H9 (cell line): ENCODE measurements at regions not wholly inside any gene's neighbourhood (a gene's known extent, or its start where the extent isn't known, plus 50 kb on each side); places are given as distances from the start of the nearest gene placed in this dataset.

Experiments used
- DNase-seq: peaks from one replicate; pipeline ENCODE4 v3.0.0-alpha.2; 2017
- H2AFZ ChIP-seq: one replicate; pipeline ENCODE4 v1.6.1; 2013; ENCODE audit warnings: mild to moderate bottlenecking, low read length, control low read depth, moderate library complexity
- H2AK5ac ChIP-seq: 2 replicates; pipeline ENCODE4 v1.6.1; 2013; ENCODE audit warnings: low read length, control low read depth, mixed read lengths; ENCODE audit not compliant: insufficient read length
- H2BK120ac ChIP-seq: one replicate; pipeline ENCODE4 v1.6.1; 2013; ENCODE audit warnings: low read depth, mild to moderate bottlenecking, low read length, control low read depth, inconsistent platforms; ENCODE audit not compliant: poor library complexity, severe bottlenecking
- H2BK12ac ChIP-seq: 2 replicates; pipeline ENCODE4 v1.6.1; 2013; ENCODE audit warnings: low read length, control low read depth, mixed read lengths, low read depth; ENCODE audit not compliant: insufficient read length
- H2BK15ac ChIP-seq: 2 replicates; pipeline ENCODE4 v1.6.1; 2013; ENCODE audit warnings: low read depth, low read length, control low read depth
- H2BK20ac ChIP-seq: one replicate; pipeline ENCODE4 v1.6.1; 2013; ENCODE audit warnings: low read depth, mild to moderate bottlenecking, low read length, control low read depth, inconsistent platforms; ENCODE audit not compliant: poor library complexity, severe bottlenecking
- H2BK5ac ChIP-seq: 2 replicates; pipeline ENCODE4 v1.6.1; 2013; ENCODE audit warnings: low read length, control low read depth, mixed read lengths; ENCODE audit not compliant: insufficient read length
- H3K14ac ChIP-seq: 2 replicates; pipeline ENCODE4 v1.6.1; 2013; ENCODE audit warnings: low read length, control low read depth; ENCODE audit not compliant: insufficient read depth
- H3K18ac ChIP-seq: 2 replicates; pipeline ENCODE4 v1.6.1; 2013; ENCODE audit warnings: low read depth, mild to moderate bottlenecking, mixed read lengths, low read length, control low read depth; ENCODE audit not compliant: insufficient read length
- H3K23ac ChIP-seq: 2 replicates; pipeline ENCODE4 v1.6.1; 2013; ENCODE audit warnings: low read length, control low read depth, mixed read lengths, low read depth; ENCODE audit not compliant: insufficient read length
- H3K23me2 ChIP-seq: 2 replicates; pipeline ENCODE4 v1.6.1; 2013; ENCODE audit warnings: low read depth, mild to moderate bottlenecking, mixed read lengths, low read length, control low read depth; ENCODE audit not compliant: insufficient read length, poor library complexity, severe bottlenecking
- H3K27ac ChIP-seq: 2 replicates; pipeline ENCODE4 v1.5.1; 2013; ENCODE audit warnings: low read length, control low read depth, mixed read lengths, low read depth; ENCODE audit not compliant: insufficient read length
- H3K27me3 ChIP-seq: 2 replicates; pipeline ENCODE4 v1.6.1; 2013; ENCODE audit warnings: low read length, control low read depth, inconsistent platforms; ENCODE audit not compliant: insufficient read depth
- H3K4ac ChIP-seq: 2 replicates; pipeline ENCODE4 v1.6.1; 2013; ENCODE audit warnings: low read depth, mild to moderate bottlenecking, control low read depth, inconsistent platforms, low read length, moderate library complexity
- H3K4me1 ChIP-seq: 2 replicates; pipeline ENCODE4 v1.6.1; 2013; ENCODE audit warnings: low read length, control low read depth, inconsistent platforms; ENCODE audit not compliant: insufficient read depth
- H3K4me2 ChIP-seq: 2 replicates; pipeline ENCODE4 v1.6.1; 2013; ENCODE audit warnings: low read length, control low read depth, mixed read lengths; ENCODE audit not compliant: insufficient read length, insufficient read depth
- H3K56ac ChIP-seq: 2 replicates; pipeline ENCODE4 v1.6.1; 2013; ENCODE audit warnings: low read depth, mild to moderate bottlenecking, mixed read lengths, low read length, control low read depth; ENCODE audit not compliant: insufficient read length
- H3K79me1 ChIP-seq: 2 replicates; pipeline ENCODE4 v1.6.1; 2013; ENCODE audit warnings: low read depth, mild to moderate bottlenecking, moderate library complexity, low read length, control low read depth, inconsistent platforms; ENCODE audit not compliant: insufficient read depth, poor library complexity, severe bottlenecking
- H3K79me2 ChIP-seq: 2 replicates; pipeline ENCODE4 v1.6.1; 2013; ENCODE audit warnings: low read length, control low read depth, inconsistent platforms; ENCODE audit not compliant: insufficient read depth
- H3K9ac ChIP-seq: 2 replicates; pipeline ENCODE4 v1.6.1; 2013; ENCODE audit warnings: low read length, control low read depth, mixed read lengths; ENCODE audit not compliant: insufficient read length; ENCODE audit errors: extremely low read depth
- H3K9me3 ChIP-seq: one replicate; pipeline ENCODE4 v1.6.1; 2013; ENCODE audit warnings: low read depth, low read length, inconsistent platforms; ENCODE audit not compliant: control insufficient read depth
- H3T11ph ChIP-seq: one replicate; pipeline ENCODE4 v1.6.1; 2013; ENCODE audit warnings: mild to moderate bottlenecking, low read length, control low read depth, inconsistent platforms
- H4K20me1 ChIP-seq: one replicate; pipeline ENCODE4 v1.6.1; 2013; ENCODE audit not compliant: control insufficient read depth, insufficient read length, insufficient read depth
- H4K5ac ChIP-seq: 2 replicates; pipeline ENCODE4 v1.6.1; 2013; ENCODE audit warnings: low read depth, mild to moderate bottlenecking, mixed read lengths, low read length, control low read depth; ENCODE audit not compliant: insufficient read length
- H4K8ac ChIP-seq: replicated peaks from 2 replicates; pipeline ENCODE4 v1.6.1; 2013; ENCODE audit warnings: low read length, control low read depth, mixed read lengths, low read depth; ENCODE audit not compliant: insufficient read length
- H4K91ac ChIP-seq: 2 replicates; pipeline ENCODE4 v1.6.1; 2013; ENCODE audit warnings: low read depth, mild to moderate bottlenecking, moderate library complexity, mixed read lengths, low read length, control low read depth; ENCODE audit not compliant: insufficient read length
- H3K27ac Mint-ChIP-seq, 3 experiments: 2 replicates in 2 of 3; 3 replicates in 1 of 3; pipeline ENCODE4 v1.8.0; 2020 to 2021; ENCODE audit warnings: mixed read lengths in 3 of 3, mild to moderate bottlenecking in 1 of 3, moderate library complexity in 1 of 3
- H3K27me3 Mint-ChIP-seq: 2 replicates; pipeline ENCODE4 v1.8.0; 2021; ENCODE audit warnings: low read depth, mild to moderate bottlenecking, moderate library complexity, mixed read lengths
- H3K36me3 Mint-ChIP-seq, 3 experiments: 2 replicates in 2 of 3; 3 replicates in 1 of 3; pipeline ENCODE4 v1.8.0; 2020 to 2021; ENCODE audit warnings: low read depth in 3 of 3, mixed read lengths in 3 of 3; ENCODE audit not compliant: insufficient read depth in 1 of 3
- H3K4me1 Mint-ChIP-seq, 2 experiments: 2 replicates each; pipeline ENCODE4 v1.8.0; 2020; ENCODE audit warnings: mixed read lengths in 2 of 2
- H3K4me3 Mint-ChIP-seq, 2 experiments: 2 replicates in 1 of 2; 3 replicates in 1 of 2; pipeline ENCODE4 v1.8.0; 2020 to 2021; ENCODE audit warnings: mild to moderate bottlenecking in 2 of 2, mixed read lengths in 2 of 2, moderate library complexity in 1 of 2
- H3K9me3 Mint-ChIP-seq, 2 experiments: 2 replicates in 1 of 2; 3 replicates in 1 of 2; pipeline ENCODE4 v1.8.0; 2020; ENCODE audit warnings: mild to moderate bottlenecking in 2 of 2, mixed read lengths in 2 of 2, moderate library complexity in 1 of 2
- CTCF ChIP-seq: fragments of 200-600 bp; sonication (generic); conservative IDR thresholded peaks from 3 replicates; pipeline ENCODE4 v1.8.0; 2021; ENCODE audit warnings: antibody characterized with exemption, mild to moderate bottlenecking
- WGBS: extraction: QIAGEN DNeasy Blood & Tissue Kit; methylation state at CpG from one replicate; pipeline ENCODE4 v1.1.7; 2013; ENCODE audit warnings: missing lambda C conversion rate, low lambda C conversion rate, mixed read lengths; ENCODE audit not compliant: insufficient read length; ENCODE audit errors: extremely low coverage; 5-methylcytosine and 5-hydroxymethylcytosine counted together

DNA sequence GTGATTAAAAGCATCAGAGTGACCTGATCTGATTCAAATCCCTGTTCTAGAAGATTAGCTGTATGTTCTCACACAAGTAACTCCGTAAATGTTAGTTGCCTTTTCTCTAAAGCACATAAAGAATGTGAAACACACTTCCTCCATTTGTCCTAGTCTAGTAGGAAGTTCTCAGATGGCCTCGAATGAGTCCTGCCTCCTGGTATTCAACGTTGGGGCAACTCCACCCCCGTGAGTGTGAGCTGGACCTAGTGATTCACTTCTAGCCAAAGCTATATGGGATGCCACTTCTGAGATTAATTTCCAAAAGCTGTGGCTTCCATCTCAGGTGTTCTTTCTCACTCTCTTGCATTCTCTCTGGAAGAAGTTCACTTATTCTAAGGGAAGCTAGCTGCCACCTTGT is 267.6 kb downstream of the GPATCH2 start:
- Histone ChIP-seq H3K18ac (no peak overlapping the region), H3K9me3 (no peaks in the 10 kb centered on the region), H3K4ac (no peak overlapping the region), H4K91ac (no peak overlapping the region), H3K23me2 (no peaks in the 10 kb centered on the region), H2BK20ac (no peak overlapping the region), H3K14ac (no peak overlapping the region), H2AK5ac (no peak overlapping the region), H2BK120ac (no peak overlapping the region), H4K20me1 (no peaks in the 10 kb centered on the region), H2BK15ac (no peak overlapping the region), H3K79me2 (no peaks in the 10 kb centered on the region), H3K4me1 (no peaks in the 10 kb centered on the region), H3K56ac (no peak overlapping the region), H3K9ac (no peak overlapping the region), H3K27me3 (no peaks in the 10 kb centered on the region), H2AFZ (no peak overlapping the region), H3K4me2 (no peak overlapping the region), H4K5ac (no peak overlapping the region), H3K27ac (no peak overlapping the region), H3T11ph (no peak overlapping the region), H4K8ac (no peak overlapping the region), H3K23ac (no peak overlapping the region), H3K79me1 (no peaks in the 10 kb centered on the region), H2BK5ac (no peak overlapping the region), H2BK12ac (no peak overlapping the region)
- no CpG with 5 or more reads among the region's 4 CpGs for WGBS
- Mint-ChIP-seq H3K9me3 (peaks cover 0 to 4% of the 10 kb centered on the region in 2 experiments; a peak in 2 of 5 replicates), H3K36me3 (no peaks in the 10 kb centered on the region), H3K4me3 (no peak overlapping the region), H3K4me1 (peaks cover 0 to 4% of the 10 kb centered on the region in 2 experiments; a peak in 2 of 4 replicates), H3K27me3 (peaks cover 15% of the 10 kb centered on the region), H3K27ac (no peak overlapping the region; a peak in 2 of 7 replicates)
- TF ChIP-seq CTCF = no peak
- DNase-seq = no peak
